ENCODE measurements at regions not wholly inside any gene's neighbourhood (a gene's known extent, or its start where the extent isn't known, plus 50 kb on each side); places are given as distances from the start of the nearest gene placed in this dataset.

GRCh38 chr3:154061001-154061370 lies 60.2 kb upstream of the ARHGEF26 start:
- no peak for TF ChIP-seq CTCF (IDR thresholded peaks at IDR 0.05; ENCODE audit: poor library complexity)
- TF ChIP-seq EZH2 (IDR thresholded peaks at IDR 0.05; ENCODE audit: borderline replicate concordance) = no peak
